ENCODE measurements at regions not wholly inside any gene's neighbourhood (a gene's known extent, or its start where the extent isn't known, plus 50 kb on each side); places are given as distances from the start of the nearest gene placed in this dataset.
A peak's percentile ranks its signal among the peaks of the same experiment; 100 is the strongest.
"Not testable (repeated sequence)": the region's sequence is repeated elsewhere in the genome, so short reads cannot be mapped to it uniquely, and the experiment has no call there.

DNA sequence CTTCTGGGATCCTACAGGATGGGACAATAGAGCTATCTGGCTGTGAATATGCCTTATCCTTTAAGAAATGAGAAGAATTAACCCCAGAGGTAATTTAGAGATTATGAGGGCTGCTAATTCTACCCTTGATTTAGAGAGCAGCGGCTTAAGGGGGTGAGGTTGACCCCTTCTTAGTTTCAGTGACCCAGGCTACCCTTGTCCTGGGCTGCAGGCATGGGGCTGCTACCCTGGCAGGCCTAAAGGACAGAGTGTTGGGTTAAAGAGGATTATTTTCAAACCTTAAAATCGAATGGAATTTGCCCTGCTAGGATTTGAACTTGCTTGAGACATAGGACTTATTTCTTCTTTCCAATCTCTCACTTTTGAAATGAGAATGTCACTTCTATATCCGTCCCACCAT is 1343.4 kb downstream of the HACE1 start:
- Histone ChIP-seq H3K9me3 (no peaks in the 10 kb centered on the region), H3K36me3 (no peaks in the 10 kb centered on the region), H3K4me3 (no peak overlapping the region), H3K27ac (no peak overlapping the region), H3K4me1 (no peaks in the 10 kb centered on the region), H3K27me3 (no peaks in the 10 kb centered on the region)
- intact Hi-C loops (cut with DNase I), result no loop called here
- ATAC-seq, result no peak
- 42 to 51% methylated on average over 3 of the region's 3 CpGs for WGBS, 2 donors
- TF ChIP-seq, protein P1, sequence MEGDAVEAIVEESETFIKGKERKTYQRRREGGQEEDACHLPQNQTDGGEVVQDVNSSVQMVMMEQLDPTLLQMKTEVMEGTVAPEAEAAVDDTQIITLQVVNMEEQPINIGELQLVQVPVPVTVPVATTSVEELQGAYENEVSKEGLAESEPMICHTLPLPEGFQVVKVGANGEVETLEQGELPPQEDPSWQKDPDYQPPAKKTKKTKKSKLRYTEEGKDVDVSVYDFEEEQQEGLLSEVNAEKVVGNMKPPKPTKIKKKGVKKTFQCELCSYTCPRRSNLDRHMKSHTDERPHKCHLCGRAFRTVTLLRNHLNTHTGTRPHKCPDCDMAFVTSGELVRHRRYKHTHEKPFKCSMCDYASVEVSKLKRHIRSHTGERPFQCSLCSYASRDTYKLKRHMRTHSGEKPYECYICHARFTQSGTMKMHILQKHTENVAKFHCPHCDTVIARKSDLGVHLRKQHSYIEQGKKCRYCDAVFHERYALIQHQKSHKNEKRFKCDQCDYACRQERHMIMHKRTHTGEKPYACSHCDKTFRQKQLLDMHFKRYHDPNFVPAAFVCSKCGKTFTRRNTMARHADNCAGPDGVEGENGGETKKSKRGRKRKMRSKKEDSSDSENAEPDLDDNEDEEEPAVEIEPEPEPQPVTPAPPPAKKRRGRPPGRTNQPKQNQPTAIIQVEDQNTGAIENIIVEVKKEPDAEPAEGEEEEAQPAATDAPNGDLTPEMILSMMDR (IDR thresholded peaks at IDR 0.05), result no peak
- FAIRE-seq, result no peak
- no peak for DNase-seq

GRCh38 chr6:103507052-103507451 is 1352.7 kb downstream of the HACE1 start:
- Histone ChIP-seq H3K9me3 (no peaks in the 10 kb centered on the region), H3K4me1 (no peaks in the 10 kb centered on the region), H3K27me3 (no peaks in the 10 kb centered on the region), H3K4me3 (no peak overlapping the region), H3K36me3 (no peaks in the 10 kb centered on the region), H3K27ac (no peak overlapping the region)
- no peak for ATAC-seq
- DNase-seq, result no peak
- TF ChIP-seq, protein P1 (IDR thresholded peaks at IDR 0.05), result no peak
- intact Hi-C loops (cut with DNase I), result no loop called here
- FAIRE-seq, result no peak

DNA sequence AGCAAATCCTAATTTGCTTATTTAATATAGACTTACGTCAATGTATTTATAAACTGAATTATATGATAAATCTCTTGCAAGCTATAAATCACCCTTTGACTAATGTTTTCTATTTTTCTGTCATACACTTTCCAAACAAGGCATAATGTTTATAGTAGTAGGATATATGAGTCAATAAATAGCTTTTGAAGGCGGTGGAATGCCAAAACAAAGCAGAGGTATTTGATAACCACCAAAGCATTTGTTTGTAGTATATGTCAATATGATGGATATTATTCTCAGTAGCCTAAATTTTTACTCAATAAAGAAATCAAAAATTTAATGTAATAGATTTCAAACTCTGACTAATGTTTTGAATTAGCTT is 1354.6 kb downstream of the HACE1 start:
- Histone ChIP-seq H3K4me1 (no peaks in the 10 kb centered on the region), H3K4me3 (no peak overlapping the region), H3K9me3 (no peaks in the 10 kb centered on the region), H3K27me3 (no peaks in the 10 kb centered on the region), H3K27ac (no peak overlapping the region), H3K36me3 (no peaks in the 10 kb centered on the region)
- whole genome bisulfite sequencing, 2 donors, result 55 to 76% methylated on average over 2 of the region's 2 CpGs
- ATAC-seq (no peak), FAIRE-seq (no peak), DNase-seq (no peak)
- intact Hi-C loops (cut with DNase I), result no loop called here
- TF ChIP-seq, protein P1 (IDR thresholded peaks at IDR 0.05), result no peak

DNA sequence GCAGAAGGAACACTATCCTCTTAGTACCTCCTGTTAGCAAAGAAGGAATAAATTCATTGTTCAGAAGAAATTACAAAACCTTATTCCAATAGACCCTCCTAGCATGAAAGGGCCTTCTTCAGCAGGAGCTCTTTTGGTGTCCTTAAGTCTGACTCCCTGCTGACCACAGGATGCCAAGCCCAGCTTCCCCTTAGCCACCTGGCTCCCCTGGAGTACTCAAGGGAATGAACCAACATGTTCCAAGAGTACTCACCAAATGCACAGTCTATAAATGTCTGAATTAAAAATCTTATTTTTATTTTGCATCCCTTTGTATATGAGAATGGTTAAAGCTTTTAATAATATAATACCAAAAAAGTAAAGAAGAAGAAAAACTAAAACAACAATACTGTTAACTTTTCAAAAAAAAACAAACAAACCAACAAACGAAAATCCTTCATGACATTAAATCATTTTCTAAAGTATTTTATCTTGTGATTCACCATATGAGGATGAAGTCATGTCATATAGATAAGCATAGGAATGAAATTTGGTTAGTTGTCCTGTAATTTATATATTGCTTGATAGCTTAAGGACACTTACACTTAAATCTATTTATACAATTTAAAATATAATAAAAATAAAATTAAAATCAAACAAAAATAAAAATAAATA is 1355.1 kb downstream of the HACE1 start:
- peak; percentile 26 for FAIRE-seq
- no peaks in the 10 kb centered on the region for H3K27me3 ChIP-seq
- intact Hi-C loops (cut with DNase I), result no loop called here
- no peak overlapping the region for H3K27ac ChIP-seq
- no peak for ATAC-seq
- H3K36me3 ChIP-seq, result no peaks in the 10 kb centered on the region
- 25 to 27% methylated on average over 1 of the region's 1 CpG for WGBS, 2 donors
- DNase-seq, result no peak
- TF ChIP-seq, protein P1 (IDR thresholded peaks at IDR 0.05), result no peak
- no peaks in the 10 kb centered on the region for H3K9me3 ChIP-seq
- H3K4me1 ChIP-seq, result no peaks in the 10 kb centered on the region
- no peak overlapping the region for H3K4me3 ChIP-seq

DNA sequence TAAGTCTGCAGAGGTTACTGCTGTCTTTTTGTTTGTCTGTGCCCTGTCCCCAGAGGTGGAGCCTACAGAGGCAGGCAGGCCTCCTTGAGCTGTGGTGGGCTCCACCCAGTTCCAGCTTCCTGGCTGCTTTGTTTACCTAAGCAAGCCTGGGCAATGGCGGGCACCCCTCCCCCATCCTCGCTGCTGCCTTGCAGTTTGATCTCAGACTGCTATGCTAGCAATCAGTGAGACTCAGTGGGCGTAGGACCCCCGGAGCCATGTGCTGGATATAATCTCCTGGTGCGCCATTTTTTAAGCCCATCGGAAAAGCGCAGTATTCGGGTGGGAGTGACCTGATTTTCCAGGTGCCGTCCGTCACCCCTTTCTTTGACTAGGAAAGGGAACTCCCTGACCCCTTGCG is 1363.1 kb downstream of the HACE1 start:
- intact Hi-C loops (cut with DNase I); H3K27me3 ChIP-seq; H3K4me3 ChIP-seq; H3K36me3 ChIP-seq; H3K4me1 ChIP-seq; H3K27ac ChIP-seq; DNase-seq; ATAC-seq; H3K9me3 ChIP-seq; FAIRE-seq: not testable (repeated sequence)
- 77 to 91% methylated on average over 9 to 11 of the region's 11 CpGs for WGBS, 2 donors

Data from pancreas (tissue), 10 donors.